NCI-H2081 treated with DMSO at 0.1 percent for 48 hours (cell line): ENCODE measurements at regions not wholly inside any gene's neighbourhood (a gene's known extent, or its start where the extent isn't known, plus 50 kb on each side); places are given as distances from the start of the nearest gene placed in this dataset.

Source experiments
- DNase-seq: peaks from one replicate; lab custom pipeline; 2025; lab: John Stamatoyannopoulos, UW

GRCh38 chr10:20981419-20981953 is 84.4 kb upstream of the NEBL start:
- no peak for DNase-seq

GRCh38 chr10:20978617-20979016 is 81.5 kb upstream of the NEBL start:
- no peak for DNase-seq

GRCh38 chr10:20977300-20977699 is 80.2 kb upstream of the NEBL start:
- no peak for DNase-seq

GRCh38 chr10:20976891-20977290 is 79.8 kb upstream of the NEBL start:
- DNase-seq: no peak

GRCh38 chr10:20976390-20976789 is 79.3 kb upstream of the NEBL start:
- no peak for DNase-seq

GRCh38 chr10:20975236-20975635 is 78.1 kb upstream of the NEBL start:
- DNase-seq: no peak

- DNase-seq: no peak
These were observed 75.8 kb upstream of the NEBL start for GRCh38 chr10:20972925-20973324.

GRCh38 chr10:20971901-20972300 is 74.8 kb upstream of the NEBL start:
- DNase-seq: no peak

GRCh38 chr10:20970708-20971107 is 73.6 kb upstream of the NEBL start:
- DNase-seq: no peak

GRCh38 chr10:20970044-20970443 is 72.9 kb upstream of the NEBL start:
- DNase-seq: no peak

- DNase-seq: no peak
These were observed 69.3 kb upstream of the NEBL start for GRCh38 chr10:20966426-20966825.

GRCh38 chr10:20963721-20964595 is 66.8 kb upstream of the NEBL start:
- no peak for DNase-seq

- no peak for DNase-seq
These were observed 65.9 kb upstream of the NEBL start for GRCh38 chr10:20963056-20963455.

- DNase-seq: no peak
These were observed 65.1 kb upstream of the NEBL start for GRCh38 chr10:20962165-20962564.

- DNase-seq: no peak
These were observed 62.1 kb upstream of the NEBL start for GRCh38 chr10:20959242-20959641.

GRCh38 chr10:20958764-20959163 is 61.7 kb upstream of the NEBL start:
- DNase-seq: no peak

GRCh38 chr10:20958225-20958624 is 61.1 kb upstream of the NEBL start:
- DNase-seq: no peak

GRCh38 chr10:20957744-20958143 is 60.6 kb upstream of the NEBL start:
- DNase-seq: no peak

- no peak for DNase-seq
These were observed 59.7 kb upstream of the NEBL start for GRCh38 chr10:20956843-20957242.

- no peak for DNase-seq
These were observed 58.3 kb upstream of the NEBL start for GRCh38 chr10:20955355-20955893.

- no peak for DNase-seq
These were observed 57.4 kb upstream of the NEBL start for GRCh38 chr10:20954519-20954918.

GRCh38 chr10:20953120-20953519 is 56.0 kb upstream of the NEBL start:
- DNase-seq: no peak

- no peak for DNase-seq
These were observed 52.9 kb upstream of the NEBL start for GRCh38 chr10:20949967-20950366.
